HG03354 (cell line): ENCODE measurements at regions not wholly inside any gene's neighbourhood (a gene's known extent, or its start where the extent isn't known, plus 50 kb on each side); places are given as distances from the start of the nearest gene placed in this dataset.

Source experiments
- ATAC-seq: cut with Tn5 transposase; IDR thresholded peaks from one replicate; pipeline ENCODE4 v1.9.1; 2021; ENCODE audit warnings: mild to moderate bottlenecking; ENCODE audit not compliant: unreplicated experiment, poor library complexity, severe bottlenecking

- no peak for ATAC-seq
Observed at GRCh38 chr3:63034101-63034500, 158.9 kb upstream of the CADPS start.

DNA sequence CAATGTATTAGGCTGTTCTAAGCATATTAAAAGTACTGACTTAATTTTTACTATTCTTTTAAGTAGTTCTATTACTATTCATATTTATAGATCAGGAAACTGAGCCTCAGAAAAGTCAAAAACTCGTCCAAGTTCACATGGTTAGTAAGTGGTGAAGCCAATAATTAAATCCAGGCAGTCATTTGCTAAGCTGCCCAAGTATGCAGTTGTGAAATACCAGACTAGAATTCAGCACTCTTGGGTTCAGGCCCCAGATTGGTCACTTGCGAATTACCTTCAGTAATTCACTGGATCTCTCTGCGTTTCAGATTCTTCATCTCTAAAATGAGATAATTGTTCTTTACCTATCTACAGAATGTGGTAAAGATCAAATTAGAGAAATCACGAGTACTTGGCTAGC lies 161.9 kb upstream of the CADPS start:
- no peak for ATAC-seq

- ATAC-seq, result no peak
Observed at GRCh38 chr3:63042833-63043232, 167.6 kb upstream of the CADPS start.

DNA sequence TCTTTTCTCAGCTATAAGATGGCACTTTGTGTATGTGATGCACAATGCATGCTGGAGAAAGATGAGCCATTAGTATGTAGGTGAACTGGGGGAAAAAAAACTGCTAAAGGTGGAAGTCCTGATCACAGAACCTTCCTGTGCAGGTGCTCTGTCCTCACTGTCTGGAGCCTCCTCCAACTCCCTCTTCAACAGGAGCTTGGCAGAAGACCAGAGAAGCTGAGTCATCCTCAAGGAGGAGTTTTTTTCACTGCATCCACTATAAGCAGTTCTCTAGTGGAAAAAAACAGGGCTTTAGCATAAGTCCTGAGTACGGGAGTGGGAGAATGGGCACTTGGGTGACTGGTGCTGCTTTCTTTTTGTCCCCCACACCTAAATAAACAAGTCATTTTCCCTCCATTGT lies 168.4 kb upstream of the CADPS start:
- no peak for ATAC-seq

- ATAC-seq, result no peak
Observed at GRCh38 chr3:63046152-63046551, 170.9 kb upstream of the CADPS start.

DNA sequence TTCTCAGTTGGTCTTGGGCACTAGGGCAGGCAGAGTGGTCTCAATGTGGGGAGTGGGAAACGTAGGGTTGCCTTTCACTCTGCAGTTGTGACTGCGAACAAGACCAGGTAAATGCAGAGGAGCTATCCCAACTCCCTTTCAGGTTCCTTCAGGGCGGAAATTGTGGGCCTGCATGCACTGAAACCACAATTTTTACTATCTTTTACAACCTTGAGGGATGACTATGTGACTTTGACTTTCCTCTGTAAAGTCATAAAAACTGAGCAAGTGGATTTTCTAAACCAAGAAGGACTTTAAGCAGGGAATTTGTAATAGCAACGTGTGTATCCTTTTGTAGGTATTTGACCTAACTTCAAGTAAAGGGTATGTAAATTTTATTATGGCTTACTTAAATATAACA lies 171.4 kb upstream of the CADPS start:
- ATAC-seq, result no peak

DNA sequence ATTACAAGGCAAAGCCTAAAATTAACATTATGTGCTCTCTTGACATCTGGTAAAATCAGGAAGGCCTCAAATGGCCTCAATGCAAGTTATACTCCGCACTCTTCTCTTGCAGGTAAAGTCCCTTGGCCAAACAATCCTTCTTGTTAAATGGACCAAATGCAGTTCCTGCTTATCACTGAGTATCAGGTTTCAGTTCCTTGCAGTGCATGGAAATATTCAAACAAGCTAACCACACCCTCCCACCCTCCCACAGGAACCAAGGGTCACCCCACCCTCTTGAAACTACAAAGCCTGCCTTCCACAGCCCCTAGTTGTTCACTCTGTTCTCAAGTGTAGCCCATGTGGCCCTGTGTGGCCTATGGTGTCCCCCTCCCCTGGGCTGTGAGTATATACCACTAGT lies 171.9 kb upstream of the CADPS start:
- ATAC-seq, result no peak

DNA sequence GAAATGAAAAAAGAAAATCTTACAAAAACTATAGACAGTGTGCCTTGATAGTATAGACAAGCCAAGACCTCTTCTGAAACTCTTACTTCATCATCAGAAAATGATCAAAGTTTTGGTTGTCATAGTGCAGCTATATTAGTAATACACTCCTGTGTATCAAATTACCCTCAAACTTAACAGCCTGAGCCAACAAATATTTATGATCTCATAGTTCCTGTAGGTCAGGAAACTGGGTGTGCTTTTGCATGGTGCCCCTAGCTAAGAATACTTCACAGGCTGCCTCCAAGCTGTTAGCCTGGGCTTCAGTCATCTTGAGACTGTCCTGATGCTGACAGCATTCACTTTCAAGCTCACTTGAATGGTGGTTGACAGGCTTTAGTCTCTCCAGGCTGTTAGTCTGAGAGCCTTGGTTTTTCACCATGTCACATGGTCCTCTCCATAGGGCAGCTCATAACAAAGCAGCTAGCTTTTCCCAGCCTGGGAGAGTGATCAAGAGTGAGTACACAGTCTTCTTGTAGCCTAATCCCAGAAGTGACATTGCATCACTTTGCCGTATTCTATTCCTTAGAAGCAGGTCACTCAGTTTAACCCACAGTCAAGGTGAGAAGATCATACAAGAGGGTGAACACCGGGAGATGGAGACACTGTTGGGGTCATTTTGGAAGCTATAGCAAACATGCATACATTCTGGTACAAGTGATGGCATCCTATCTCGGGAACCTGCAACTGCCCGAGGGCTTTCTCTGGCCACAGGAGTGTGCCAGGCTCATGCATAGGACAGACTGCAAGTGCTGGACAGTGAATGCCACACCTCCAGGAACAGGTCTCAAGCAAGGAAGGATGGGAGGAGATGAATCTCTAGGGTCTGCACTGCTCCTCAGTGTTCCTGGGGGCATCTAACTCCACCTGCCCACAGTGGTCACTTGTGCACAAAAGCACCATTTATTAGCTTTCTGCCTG lies 173.4 kb upstream of the CADPS start:
- no peak for ATAC-seq

DNA sequence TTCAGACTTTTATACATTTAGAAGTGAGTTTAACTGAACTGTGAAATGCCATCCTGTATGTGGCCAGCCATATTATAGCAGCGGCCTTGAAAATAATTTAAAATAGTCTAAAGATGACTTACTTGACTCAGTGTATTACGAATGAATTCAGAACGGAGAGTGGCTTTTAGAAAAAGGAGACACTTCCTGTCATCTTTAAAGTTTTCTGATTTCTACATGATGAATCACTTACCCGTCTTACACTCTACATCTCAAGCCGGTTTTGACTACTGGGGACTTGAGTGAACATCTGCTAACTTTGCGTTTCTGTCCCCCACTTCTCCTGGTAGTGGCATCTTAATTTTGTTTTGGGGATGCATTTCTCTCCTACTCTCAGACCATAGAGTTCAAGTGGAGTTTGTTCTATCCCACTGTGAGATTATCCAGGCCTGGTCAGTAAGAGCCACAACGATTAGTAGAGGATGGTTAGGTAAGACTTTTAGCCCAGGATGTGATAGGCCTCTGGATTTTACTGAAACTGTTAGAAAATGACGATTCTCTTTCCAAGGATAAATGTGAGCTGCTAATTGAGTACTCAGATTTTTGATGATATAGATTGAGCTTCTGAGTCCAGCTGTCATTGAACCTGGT lies 175.4 kb upstream of the CADPS start:
- ATAC-seq, result no peak

- no peak for ATAC-seq
Observed at GRCh38 chr3:63051920-63052319, 176.7 kb upstream of the CADPS start.

GRCh38 chr3:63056932-63057331 lies 181.7 kb upstream of the CADPS start:
- ATAC-seq, result no peak

GRCh38 chr3:63060412-63060811 lies 185.2 kb upstream of the CADPS start:
- no peak for ATAC-seq

DNA sequence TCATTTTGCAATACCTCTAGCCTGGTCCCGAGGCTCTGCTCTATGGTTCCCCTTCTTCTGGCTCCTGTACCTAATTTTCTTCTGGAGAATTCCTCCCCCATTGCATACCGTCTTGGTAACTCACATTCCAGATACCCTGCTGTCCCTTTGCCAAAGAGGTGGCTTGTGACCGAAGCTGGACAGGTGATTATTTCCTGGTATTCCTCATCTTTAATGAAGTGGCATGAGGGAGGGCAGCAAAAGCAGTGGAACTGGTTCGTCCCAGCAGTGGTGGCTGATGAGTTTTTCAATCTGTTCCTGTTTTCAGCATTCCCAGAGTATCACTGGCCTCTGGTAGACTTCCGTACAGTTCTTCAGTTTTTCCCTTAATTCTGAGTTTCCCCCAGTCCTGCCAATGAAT lies 186.2 kb upstream of the CADPS start:
- ATAC-seq, result no peak

DNA sequence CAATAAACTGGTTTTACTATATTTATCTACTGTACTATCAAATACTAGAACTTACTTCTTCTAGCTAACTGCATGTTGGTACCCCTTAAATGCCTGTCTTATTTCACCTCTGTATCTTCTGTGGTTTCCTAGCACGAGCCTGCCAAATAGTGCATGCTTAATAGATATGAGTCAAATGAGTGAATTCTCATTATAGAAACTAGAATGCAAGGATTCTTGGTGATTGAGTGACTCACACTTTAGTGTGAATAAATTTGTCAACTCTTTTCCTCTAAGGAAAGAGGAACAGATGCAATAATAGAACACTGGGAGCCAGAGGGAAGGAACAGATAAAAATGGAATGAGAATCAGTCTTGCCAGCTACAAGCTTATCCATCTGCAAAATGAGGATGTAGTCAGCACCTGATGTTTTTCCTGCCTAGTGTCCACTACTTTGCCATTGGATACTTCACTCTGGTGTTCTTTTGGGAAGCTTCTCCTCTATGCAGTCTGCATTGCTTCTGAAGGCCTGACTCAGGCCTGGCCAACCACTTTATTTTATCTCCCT lies 189.1 kb upstream of the CADPS start:
- ATAC-seq, result no peak

GRCh38 chr3:63067999-63068645 lies 192.9 kb upstream of the CADPS start:
- ATAC-seq, result no peak

DNA sequence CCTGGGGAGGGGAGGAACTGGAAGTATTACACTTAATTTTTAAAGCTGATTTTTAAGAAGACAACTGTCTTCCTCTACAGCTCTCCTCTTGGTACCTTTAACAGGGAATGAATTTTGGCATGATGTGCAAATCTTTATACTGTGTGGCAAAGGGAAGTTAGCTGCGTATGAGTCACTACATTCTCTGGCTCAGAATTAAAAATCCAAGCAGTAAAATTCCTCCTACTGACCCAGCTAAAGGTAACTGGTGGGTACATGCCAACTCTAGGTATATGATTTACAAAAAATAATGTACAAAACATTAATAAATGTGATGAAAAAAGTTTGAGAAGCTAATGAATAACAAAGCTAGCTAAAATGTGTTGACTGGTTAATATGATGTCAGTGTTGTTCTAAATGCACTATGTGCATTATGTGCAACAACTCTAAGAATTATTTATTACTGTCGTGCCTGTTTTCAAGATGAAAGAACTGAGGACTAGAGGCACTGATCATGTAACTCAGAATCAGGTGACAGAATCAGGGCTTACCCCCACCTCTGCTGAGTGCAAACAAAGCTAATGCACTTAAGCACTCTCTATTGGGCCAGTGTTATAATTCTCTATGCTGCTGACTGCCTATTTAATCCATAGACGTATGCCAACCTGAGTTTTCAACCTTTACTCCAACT lies 194.7 kb upstream of the CADPS start:
- no peak for ATAC-seq

DNA sequence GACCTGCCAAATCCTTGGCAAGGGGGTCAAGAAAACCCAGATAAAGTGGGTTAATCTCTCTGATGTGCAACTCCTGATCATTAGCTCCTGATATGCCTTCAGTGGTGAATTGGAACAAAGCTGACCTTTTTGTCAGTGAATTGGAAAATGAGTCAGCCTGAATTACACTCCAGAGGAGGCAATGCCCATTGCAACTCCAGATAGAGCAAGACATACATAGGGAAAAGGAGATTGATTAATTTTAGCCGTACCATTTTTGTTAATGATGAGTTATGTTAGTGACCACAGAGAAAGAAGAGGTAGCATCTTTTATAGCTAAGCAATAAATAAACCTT lies 195.2 kb upstream of the CADPS start:
- no peak for ATAC-seq

GRCh38 chr3:63076357-63076756 lies 201.1 kb upstream of the CADPS start:
- no peak for ATAC-seq

DNA sequence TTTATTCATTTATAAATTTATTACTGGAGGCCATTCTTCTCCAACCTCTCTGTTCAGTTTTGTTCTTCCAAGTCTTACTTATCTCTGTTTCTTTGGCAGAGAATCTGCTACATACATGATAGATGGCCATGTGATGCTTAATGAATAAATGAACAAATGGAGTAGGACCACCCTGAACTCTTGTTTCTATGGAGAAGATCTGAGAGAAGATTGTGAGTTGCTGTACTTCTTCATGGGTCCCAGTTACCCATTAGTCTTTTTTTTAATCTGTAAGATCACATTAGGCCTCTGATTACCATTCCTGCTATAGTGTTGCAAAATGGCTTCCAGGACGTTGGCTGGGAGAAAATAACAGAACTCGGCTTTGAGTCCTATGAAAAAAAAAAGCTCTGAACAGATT lies 191.9 kb upstream of the SYNPR start:
- ATAC-seq, result no peak
